Lower lobe of right lung (tissue), 2 donors: ENCODE measurements at regions not wholly inside any gene's neighbourhood (a gene's known extent, or its start where the extent isn't known, plus 50 kb on each side); places are given as distances from the start of the nearest gene placed in this dataset.

Source experiments
- ATAC-seq, 2 donors: fragments of 200-7000 bp; cut with Tn5 transposase; one replicate each; pipeline ENCODE4 v1.9.1; 2020 to 2022; ENCODE audit warnings: mild to moderate bottlenecking in 2 of 2, moderate library complexity in 2 of 2
- DNase-seq: peaks from one replicate; pipeline ENCODE4 v3.0.0-alpha.2; 2020
- H3K27ac ChIP-seq: fragments of 200-600 bp; one replicate; pipeline ENCODE4 v1.8.0; 2022
- H3K27me3 ChIP-seq: fragments of 200-600 bp; one replicate; pipeline ENCODE4 v1.8.0; 2022; ENCODE audit warnings: low read depth
- H3K36me3 ChIP-seq: fragments of 200-600 bp; one replicate; pipeline ENCODE4 v1.8.0; 2022; ENCODE audit warnings: mild to moderate bottlenecking
- H3K4me1 ChIP-seq: fragments of 200-600 bp; one replicate; pipeline ENCODE4 v1.8.0; 2022
- H3K4me3 ChIP-seq: fragments of 200-600 bp; one replicate; pipeline ENCODE4 v1.8.0; 2022; ENCODE audit warnings: mild to moderate bottlenecking
- H3K9me3 ChIP-seq: fragments of 200-600 bp; one replicate; pipeline ENCODE4 v1.8.0; 2022
- CTCF ChIP-seq: fragments of 200-600 bp; IDR thresholded peaks from one replicate; pipeline ENCODE4 v1.8.0; 2022; ENCODE audit warnings: antibody characterized with exemption, mild to moderate bottlenecking
- intact Hi-C: fragments of 100-400 bp; cut with DNase I; formaldehyde crosslinking; loops from one replicate; pipeline ENCODE4 v1.11.0; 2022
- donor health status: DM: no; HTN: yes; CAD: no; lungs with severe emphysema.

- intact Hi-C loops, result no loop called here
- Histone ChIP-seq H3K4me1 (no peaks in the 10 kb centered on the region), H3K4me3 (no peak overlapping the region), H3K36me3 (no peaks in the 10 kb centered on the region), H3K9me3 (no peaks in the 10 kb centered on the region), H3K27me3 (no peaks in the 10 kb centered on the region), H3K27ac (no peak overlapping the region)
- DNase-seq (no peak), ATAC-seq (no peak)
- TF ChIP-seq CTCF, result no peak
Measured at GRCh38 chr5:44252545-44252944, 136.7 kb downstream of the FGF10 start.

DNA sequence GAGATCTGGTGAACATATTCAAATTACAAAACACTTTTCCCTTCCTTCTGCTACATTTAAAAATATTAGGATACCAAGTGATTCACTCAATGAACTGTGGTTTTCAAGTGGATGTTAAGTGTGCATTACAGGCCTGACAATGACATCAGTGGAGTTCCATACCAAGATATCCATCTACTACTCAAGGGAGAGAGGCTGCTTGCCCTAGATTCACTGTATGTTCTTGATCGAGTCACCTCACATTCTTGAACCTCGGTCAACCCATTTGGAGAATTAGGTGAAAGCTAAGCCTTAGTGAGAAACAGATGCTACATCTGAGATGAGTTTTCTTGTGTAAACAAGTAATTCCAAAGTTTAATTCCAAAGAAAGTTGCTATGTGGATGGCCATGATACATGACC lies 142.2 kb downstream of the FGF10 start:
- Histone ChIP-seq H3K36me3 (no peaks in the 10 kb centered on the region), H3K27ac (no peak overlapping the region), H3K4me3 (no peak overlapping the region), H3K27me3 (no peaks in the 10 kb centered on the region), H3K9me3 (no peaks in the 10 kb centered on the region), H3K4me1 (no peaks in the 10 kb centered on the region)
- DNase-seq, result no peak
- ATAC-seq, result no peak
- TF ChIP-seq CTCF, result no peak
- intact Hi-C loops, result no loop called here

DNA sequence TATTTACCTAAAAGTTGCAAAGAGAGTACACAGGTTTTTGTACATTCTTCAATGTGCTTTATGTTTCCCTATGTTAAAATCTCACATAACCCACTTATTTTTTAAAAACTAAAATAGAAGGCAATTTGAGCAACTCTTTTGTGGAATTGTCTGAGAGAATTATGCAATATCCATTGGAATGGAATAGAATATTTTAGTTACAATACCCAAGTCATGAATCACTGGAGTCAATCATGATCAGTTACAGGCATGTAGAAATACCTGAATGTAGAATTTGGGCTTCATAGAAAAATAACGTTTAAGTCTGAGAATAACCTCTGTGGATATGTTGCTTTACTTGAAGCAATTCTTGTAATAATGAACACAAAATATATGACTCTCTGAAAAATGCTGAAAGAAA lies 143.3 kb downstream of the FGF10 start:
- intact Hi-C loops, result no loop called here
- H3K27ac ChIP-seq, result no peak overlapping the region
- H3K4me1 ChIP-seq, result no peaks in the 10 kb centered on the region
- ATAC-seq (no peak), DNase-seq (no peak)
- no peaks in the 10 kb centered on the region for H3K36me3 ChIP-seq
- no peaks in the 10 kb centered on the region for H3K27me3 ChIP-seq
- no peaks in the 10 kb centered on the region for H3K9me3 ChIP-seq
- no peak for TF ChIP-seq CTCF
- H3K4me3 ChIP-seq, result no peak overlapping the region

DNA sequence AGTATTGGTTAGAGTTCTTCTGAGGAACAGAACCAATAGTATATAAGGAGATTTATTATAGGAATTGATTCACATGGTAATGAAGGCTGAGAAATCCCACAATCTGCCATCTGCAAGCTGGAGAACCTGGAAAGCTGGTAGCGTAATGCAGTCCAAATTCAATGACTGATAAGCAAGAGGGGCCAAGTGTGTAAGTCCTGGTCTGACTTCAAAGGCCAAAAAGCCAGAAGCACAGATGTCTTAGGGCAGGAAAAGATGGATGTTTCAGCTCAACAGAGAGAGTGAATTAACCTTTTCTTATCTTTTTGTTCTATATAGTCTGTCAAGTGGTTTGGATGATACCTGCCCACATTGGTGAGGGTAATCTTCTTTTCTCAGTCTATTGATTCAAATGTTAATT lies 146.4 kb downstream of the FGF10 start:
- Histone ChIP-seq H3K27me3 (no peaks in the 10 kb centered on the region), H3K4me3 (no peak overlapping the region), H3K9me3 (no peaks in the 10 kb centered on the region), H3K27ac (no peak overlapping the region), H3K36me3 (no peaks in the 10 kb centered on the region), H3K4me1 (no peaks in the 10 kb centered on the region)
- TF ChIP-seq CTCF, result no peak
- no peak for ATAC-seq
- no peak for DNase-seq
- intact Hi-C loops, result no loop called here

- ATAC-seq (no peak), DNase-seq (no peak)
- Histone ChIP-seq H3K4me3 (no peak overlapping the region), H3K9me3 (no peaks in the 10 kb centered on the region), H3K4me1 (no peaks in the 10 kb centered on the region), H3K36me3 (no peaks in the 10 kb centered on the region), H3K27me3 (no peaks in the 10 kb centered on the region), H3K27ac (no peak overlapping the region)
- intact Hi-C loops, result no loop called here
- no peak for TF ChIP-seq CTCF
Measured at GRCh38 chr5:44236040-44236439, 153.2 kb downstream of the FGF10 start.

GRCh38 chr5:44233691-44234090 lies 155.5 kb downstream of the FGF10 start:
- no peak for DNase-seq
- no peak overlapping the region for H3K4me3 ChIP-seq
- H3K36me3 ChIP-seq, result no peaks in the 10 kb centered on the region
- no peak overlapping the region for H3K27ac ChIP-seq
- H3K27me3 ChIP-seq, result no peaks in the 10 kb centered on the region
- TF ChIP-seq CTCF, result no peak
- H3K4me1 ChIP-seq, result no peaks in the 10 kb centered on the region
- no peak for ATAC-seq
- intact Hi-C loops, result no loop called here
- H3K9me3 ChIP-seq, result no peaks in the 10 kb centered on the region
